ENCODE measurements at regions not wholly inside any gene's neighbourhood (a gene's known extent, or its start where the extent isn't known, plus 50 kb on each side); places are given as distances from the start of the nearest gene placed in this dataset.

GRCh38 chr13:109385242-109385560 lies 401.2 kb downstream of the IRS2 start:
- DNase-seq (no peak), ATAC-seq (no peak)
- H3K9me3 Mint-ChIP-seq, result peaks cover 0 to 7% of the 10 kb centered on the region in 2 donors
- H3K27me3 Mint-ChIP-seq, result no peaks in the 10 kb centered on the region
- no peak overlapping the region for H3K27ac Mint-ChIP-seq
- no peak overlapping the region for H3K4me3 Mint-ChIP-seq
- H3K4me1 Mint-ChIP-seq, result no peaks in the 10 kb centered on the region

- Mint-ChIP-seq H3K27me3 (peaks cover under 1% of the 10 kb centered on the region), H3K27ac (no peak overlapping the region), H3K4me3 (no peak overlapping the region), H3K9me3 (peaks cover 0 to 7% of the 10 kb centered on the region in 2 donors), H3K4me1 (no peaks in the 10 kb centered on the region)
- no peak for DNase-seq
- ATAC-seq, result no peak
Observed at GRCh38 chr13:109384491-109385241, 401.7 kb downstream of the IRS2 start.

GRCh38 chr13:109383683-109384082 lies 402.7 kb downstream of the IRS2 start:
- no peak for DNase-seq
- Mint-ChIP-seq H3K9me3 (peaks cover 0 to 7% of the 10 kb centered on the region in 2 donors), H3K27me3 (peaks cover 6% of the 10 kb centered on the region), H3K27ac (no peak overlapping the region), H3K4me3 (no peak overlapping the region), H3K4me1 (no peaks in the 10 kb centered on the region)
- ATAC-seq, result no peak

- Mint-ChIP-seq H3K4me3 (no peak overlapping the region), H3K9me3 (peaks cover 0 to 7% of the 10 kb centered on the region in 2 donors), H3K27ac (no peak overlapping the region), H3K4me1 (no peaks in the 10 kb centered on the region), H3K27me3 (peaks cover 6% of the 10 kb centered on the region)
- DNase-seq (no peak), ATAC-seq (no peak)
Observed at GRCh38 chr13:109381546-109382180, 404.7 kb downstream of the IRS2 start.

GRCh38 chr13:109380457-109380856 lies 405.9 kb downstream of the IRS2 start:
- no peak overlapping the region for H3K4me3 Mint-ChIP-seq
- ATAC-seq, result no peak

GRCh38 chr13:109379930-109380329 lies 406.5 kb downstream of the IRS2 start:
- ATAC-seq (no peak), DNase-seq (no peak)
- no peak overlapping the region for H3K27ac Mint-ChIP-seq
- peaks cover 9% of the 10 kb centered on the region for H3K27me3 Mint-ChIP-seq
- H3K4me1 Mint-ChIP-seq, result no peaks in the 10 kb centered on the region
- peaks cover 0 to 7% of the 10 kb centered on the region in 2 donors for H3K9me3 Mint-ChIP-seq
- no peak overlapping the region for H3K4me3 Mint-ChIP-seq

More at GRCh38 chr13:109380457-109380856, 405.9 kb downstream of the IRS2 start:
- no peak for DNase-seq
- Mint-ChIP-seq H3K4me1 (no peaks in the 10 kb centered on the region), H3K9me3 (peaks cover 0 to 7% of the 10 kb centered on the region in 2 donors), H3K27me3 (peaks cover 6% of the 10 kb centered on the region), H3K27ac (no peak overlapping the region)

- H3K4me1 Mint-ChIP-seq, result no peaks in the 10 kb centered on the region
- H3K27me3 Mint-ChIP-seq, result peaks cover 37% of the 10 kb centered on the region
- no peaks in the 10 kb centered on the region for H3K9me3 Mint-ChIP-seq
- H3K4me3 Mint-ChIP-seq, result no peak overlapping the region
- no peak for ATAC-seq
- no peak for DNase-seq
- H3K27ac Mint-ChIP-seq, result no peak overlapping the region
Observed at GRCh38 chr13:109376936-109377335, 409.4 kb downstream of the IRS2 start.

GRCh38 chr13:109374609-109375200 lies 411.7 kb downstream of the IRS2 start:
- no peak overlapping the region for H3K4me3 Mint-ChIP-seq
- ATAC-seq, result no peak

GRCh38 chr13:109372666-109373065 lies 413.7 kb downstream of the IRS2 start:
- no peak overlapping the region for H3K27ac Mint-ChIP-seq
- no peak overlapping the region for H3K4me3 Mint-ChIP-seq
- DNase-seq (no peak), ATAC-seq (no peak)
- no peaks in the 10 kb centered on the region for H3K9me3 Mint-ChIP-seq
- H3K27me3 Mint-ChIP-seq, result peaks cover 31% of the 10 kb centered on the region
- no peaks in the 10 kb centered on the region for H3K4me1 Mint-ChIP-seq

More at GRCh38 chr13:109374609-109375200, 411.7 kb downstream of the IRS2 start:
- DNase-seq, result no peak
- no peak overlapping the region for H3K27ac Mint-ChIP-seq
- H3K9me3 Mint-ChIP-seq, result no peaks in the 10 kb centered on the region
- peaks cover 37% of the 10 kb centered on the region for H3K27me3 Mint-ChIP-seq
- no peaks in the 10 kb centered on the region for H3K4me1 Mint-ChIP-seq

GRCh38 chr13:109371066-109371465 lies 415.3 kb downstream of the IRS2 start:
- Mint-ChIP-seq H3K27me3 (peaks cover 31% of the 10 kb centered on the region), H3K9me3 (peaks cover 0 to 6% of the 10 kb centered on the region in 2 donors), H3K4me3 (no peak overlapping the region), H3K27ac (no peak overlapping the region), H3K4me1 (no peaks in the 10 kb centered on the region)
- ATAC-seq (no peak), DNase-seq (no peak)

GRCh38 chr13:109370496-109370895 lies 415.9 kb downstream of the IRS2 start:
- no peak for DNase-seq
- H3K27ac Mint-ChIP-seq, result peak overlapping the region in 1 of 2 donors; percentile 5
- peak; percentile 13 for ATAC-seq
- peaks cover 31% of the 10 kb centered on the region for H3K27me3 Mint-ChIP-seq
- H3K4me3 Mint-ChIP-seq, result no peak overlapping the region
- H3K4me1 Mint-ChIP-seq, result no peaks in the 10 kb centered on the region
- H3K9me3 Mint-ChIP-seq, result peaks cover 0 to 10% of the 10 kb centered on the region in 2 donors

- H3K4me1 Mint-ChIP-seq, result no peaks in the 10 kb centered on the region
- DNase-seq (no peak), ATAC-seq (no peak)
- peaks cover 24% of the 10 kb centered on the region for H3K27me3 Mint-ChIP-seq
- H3K27ac Mint-ChIP-seq, result no peak overlapping the region
- H3K4me3 Mint-ChIP-seq, result no peak overlapping the region
- H3K9me3 Mint-ChIP-seq, result peaks cover 0 to 10% of the 10 kb centered on the region in 2 donors
Observed at GRCh38 chr13:109369353-109370052, 416.9 kb downstream of the IRS2 start.

- Mint-ChIP-seq H3K9me3 (peaks cover 0 to 10% of the 10 kb centered on the region in 2 donors), H3K27me3 (peaks cover 12% of the 10 kb centered on the region), H3K4me1 (no peaks in the 10 kb centered on the region), H3K4me3 (no peak overlapping the region), H3K27ac (no peak overlapping the region)
- DNase-seq, result no peak
- ATAC-seq, result no peak
Observed at GRCh38 chr13:109368230-109368629, 418.2 kb downstream of the IRS2 start.

GRCh38 chr13:109366525-109366924 lies 419.9 kb downstream of the IRS2 start:
- Mint-ChIP-seq H3K27ac (no peak overlapping the region), H3K27me3 (no peaks in the 10 kb centered on the region), H3K9me3 (peaks cover 0 to 10% of the 10 kb centered on the region in 2 donors), H3K4me3 (no peak overlapping the region), H3K4me1 (no peaks in the 10 kb centered on the region)
- no peak for DNase-seq
- no peak for ATAC-seq

- Mint-ChIP-seq H3K4me3 (no peak overlapping the region), H3K27ac (no peak overlapping the region), H3K4me1 (no peaks in the 10 kb centered on the region), H3K9me3 (peaks cover 0 to 10% of the 10 kb centered on the region in 2 donors), H3K27me3 (no peaks in the 10 kb centered on the region)
- ATAC-seq (no peak), DNase-seq (no peak)
Observed at GRCh38 chr13:109363431-109363830, 423.0 kb downstream of the IRS2 start.

GRCh38 chr13:109362616-109363015 lies 423.8 kb downstream of the IRS2 start:
- Mint-ChIP-seq H3K27me3 (no peaks in the 10 kb centered on the region), H3K4me1 (no peaks in the 10 kb centered on the region), H3K4me3 (no peak overlapping the region), H3K9me3 (peaks cover 0 to 10% of the 10 kb centered on the region in 2 donors), H3K27ac (peak overlapping the region in 1 of 2 donors; percentile 36)
- DNase-seq, result no peak
- ATAC-seq, result no peak

Measured in stimulated activated naive CD8-positive, alpha-beta T cell treated with anti-CD3 and anti-CD28 coated beads, Interleukin-15, amount 100 ng/mL, for 72 hours (primary cell).